ENCODE measurements at regions not wholly inside any gene's neighbourhood (a gene's known extent, or its start where the extent isn't known, plus 50 kb on each side); places are given as distances from the start of the nearest gene placed in this dataset.

GRCh38 chr9:83166372-83166771 is 103.4 kb upstream of the RASEF start:
- TF ChIP-seq CTCF (IDR thresholded peaks at IDR 0.05) = no peak
- no peak overlapping the region for H3K27ac Mint-ChIP-seq
- H3K9me3 Mint-ChIP-seq = peaks cover 3 to 6% (median 5%) of the 10 kb centered on the region in 7 donors
- intact Hi-C loops (cut with micrococcal nuclease) = no loop called here
- DNase-seq = no peak
- peaks cover 1 to 2% (median 2%) of the 10 kb centered on the region in 3 donors for H3K27me3 Mint-ChIP-seq (ENCODE audit: low read depth in 3 of 3)
- Histone ChIP-seq H4K20me1 (ENCODE audit: insufficient read depth, low read length) (no peaks in the 10 kb centered on the region), H3K36me3 (replicated peaks in 1 of 2; ENCODE audit: control insufficient read depth in 1 of 2, insufficient read depth in 2 of 2, low read length in 2 of 2) (no peaks in the 10 kb centered on the region), H3K27ac (ENCODE audit: low read depth in 1 of 2, low read length in 2 of 2) (no peak overlapping the region), H3K9ac (ENCODE audit: insufficient read depth, low read length, poor library complexity, severe bottlenecking) (no peak overlapping the region), H3K4me1 (ENCODE audit: control insufficient read depth in 1 of 2, insufficient read depth in 2 of 2, low read length in 2 of 2) (no peaks in the 10 kb centered on the region), H2AFZ (ENCODE audit: insufficient read depth, low read depth, low read length, poor library complexity, severe bottlenecking) (no peak overlapping the region), H3K4me2 (replicated peaks; ENCODE audit: extremely low read depth, low read length, poor library complexity, severe bottlenecking) (no peak overlapping the region), H3K4me3 (replicated peaks in 1 of 3; ENCODE audit: low read depth in 2 of 3, low read length in 3 of 3) (no peak overlapping the region), H3K27me3 (ENCODE audit: control insufficient read depth in 2 of 2, insufficient read depth in 2 of 2, low read length in 2 of 2) (no peaks in the 10 kb centered on the region), H3K79me2 (ENCODE audit: insufficient read depth, low read length) (no peaks in the 10 kb centered on the region), H3K9me3 (replicated peaks in 1 of 2; ENCODE audit: control insufficient read depth in 1 of 2, insufficient read depth in 1 of 2, low read length in 2 of 2) (peaks cover 0 to 2% of the 10 kb centered on the region in 2 donors)
- whole genome bisulfite sequencing (ENCODE audit: insufficient coverage) = 94% methylated on average over 5 of the region's 5 CpGs
- no peaks in the 10 kb centered on the region for H3K36me3 Mint-ChIP-seq
- no peak overlapping the region for H3K4me3 Mint-ChIP-seq
- no peaks in the 10 kb centered on the region for H3K4me1 Mint-ChIP-seq

GRCh38 chr9:83155733-83156132 is 92.8 kb upstream of the RASEF start:
- H3K36me3 Mint-ChIP-seq = no peaks in the 10 kb centered on the region
- H3K27ac ChIP-seq (ENCODE audit: low read depth in 1 of 2, low read length in 2 of 2) = no peak overlapping the region
- no peaks in the 10 kb centered on the region for H3K27me3 ChIP-seq (ENCODE audit: control insufficient read depth in 2 of 2, insufficient read depth in 2 of 2, low read length in 2 of 2)
- H3K9ac ChIP-seq (ENCODE audit: insufficient read depth, low read length, poor library complexity, severe bottlenecking) = no peak overlapping the region
- H3K27me3 Mint-ChIP-seq (ENCODE audit: low read depth in 3 of 3) = no peaks in the 10 kb centered on the region
- H3K9me3 Mint-ChIP-seq = peaks cover 0 to 10% (median 7%) of the 10 kb centered on the region in 7 donors
- no peak for DNase-seq
- H3K79me2 ChIP-seq (ENCODE audit: insufficient read depth, low read length) = no peaks in the 10 kb centered on the region
- H3K4me3 ChIP-seq (replicated peaks in 1 of 3; ENCODE audit: low read depth in 2 of 3, low read length in 3 of 3) = no peak overlapping the region
- H4K20me1 ChIP-seq (ENCODE audit: insufficient read depth, low read length) = no peaks in the 10 kb centered on the region
- H3K4me3 Mint-ChIP-seq = no peak overlapping the region
- no peaks in the 10 kb centered on the region for H3K4me1 ChIP-seq (ENCODE audit: control insufficient read depth in 1 of 2, insufficient read depth in 2 of 2, low read length in 2 of 2)
- no peak overlapping the region for H3K4me2 ChIP-seq (replicated peaks; ENCODE audit: extremely low read depth, low read length, poor library complexity, severe bottlenecking)
- intact Hi-C loops (cut with micrococcal nuclease) = loop anchor here in 1 of 2 donors (10.0 kb wide), 1 partner anchor 61 kb away; no protein-coding TSS in a partner anchor
- H3K9me3 ChIP-seq (replicated peaks in 1 of 2; ENCODE audit: control insufficient read depth in 1 of 2, insufficient read depth in 1 of 2, low read length in 2 of 2) = peaks cover 3 to 6% of the 10 kb centered on the region in 2 donors
- no peaks in the 10 kb centered on the region for H3K36me3 ChIP-seq (replicated peaks in 1 of 2; ENCODE audit: control insufficient read depth in 1 of 2, insufficient read depth in 2 of 2, low read length in 2 of 2)
- no peaks in the 10 kb centered on the region for H3K4me1 Mint-ChIP-seq
- H2AFZ ChIP-seq (ENCODE audit: insufficient read depth, low read depth, low read length, poor library complexity, severe bottlenecking) = no peak overlapping the region
- TF ChIP-seq CTCF (IDR thresholded peaks at IDR 0.05) = no peak
- no peak overlapping the region for H3K27ac Mint-ChIP-seq

All from CD14-positive monocyte (primary cell).